ENCODE measurements at regions not wholly inside any gene's neighbourhood (a gene's known extent, or its start where the extent isn't known, plus 50 kb on each side); places are given as distances from the start of the nearest gene placed in this dataset.

GRCh38 chr4:125658773-125659172 lies 344.0 kb downstream of the FAT4 start:
- Histone ChIP-seq H3K27me3 (ENCODE audit: control insufficient read depth in 3 of 3, insufficient read depth in 3 of 3, low read length in 3 of 3) (no peaks in the 10 kb centered on the region), H3K9me3 (ENCODE audit: control insufficient read depth in 3 of 3, low read length in 3 of 3) (no peaks in the 10 kb centered on the region), H3K4me3 (ENCODE audit: low read length in 3 of 3) (no peak overlapping the region), H3K36me3 (ENCODE audit: control insufficient read depth in 3 of 3, insufficient read depth in 3 of 3, low read length in 3 of 3) (no peaks in the 10 kb centered on the region), H3K9ac (ENCODE audit: low read depth in 1 of 3, low read length in 3 of 3) (no peak overlapping the region), H3K27ac (ENCODE audit: low read depth, low read length) (no peak overlapping the region), H3K4me1 (ENCODE audit: control insufficient read depth in 3 of 3, insufficient read depth in 3 of 3, low read length in 3 of 3) (no peaks in the 10 kb centered on the region)

GRCh38 chr4:125663896-125664767 lies 349.4 kb downstream of the FAT4 start:
- no peaks in the 10 kb centered on the region for H3K27me3 ChIP-seq (ENCODE audit: control insufficient read depth in 3 of 3, insufficient read depth in 3 of 3, low read length in 3 of 3)
- H3K4me3 ChIP-seq (ENCODE audit: low read length in 3 of 3) = no peak overlapping the region
- H3K9me3 ChIP-seq (ENCODE audit: control insufficient read depth in 3 of 3, low read length in 3 of 3) = no peaks in the 10 kb centered on the region
- no peaks in the 10 kb centered on the region for H3K4me1 ChIP-seq (ENCODE audit: control insufficient read depth in 3 of 3, insufficient read depth in 3 of 3, low read length in 3 of 3)
- no peak overlapping the region for H3K9ac ChIP-seq (ENCODE audit: low read depth in 1 of 3, low read length in 3 of 3)
- H3K36me3 ChIP-seq (ENCODE audit: control insufficient read depth in 3 of 3, insufficient read depth in 3 of 3, low read length in 3 of 3) = no peaks in the 10 kb centered on the region
- H3K27ac ChIP-seq (ENCODE audit: low read depth, low read length) = no peak overlapping the region

- Histone ChIP-seq H3K27me3 (ENCODE audit: control insufficient read depth in 3 of 3, insufficient read depth in 3 of 3, low read length in 3 of 3) (no peaks in the 10 kb centered on the region), H3K4me3 (ENCODE audit: low read length in 3 of 3) (no peak overlapping the region), H3K9me3 (ENCODE audit: control insufficient read depth in 3 of 3, low read length in 3 of 3) (no peaks in the 10 kb centered on the region), H3K36me3 (ENCODE audit: control insufficient read depth in 3 of 3, insufficient read depth in 3 of 3, low read length in 3 of 3) (no peaks in the 10 kb centered on the region), H3K9ac (ENCODE audit: low read depth in 1 of 3, low read length in 3 of 3) (no peak overlapping the region), H3K27ac (ENCODE audit: low read depth, low read length) (no peak overlapping the region), H3K4me1 (ENCODE audit: control insufficient read depth in 3 of 3, insufficient read depth in 3 of 3, low read length in 3 of 3) (no peaks in the 10 kb centered on the region)
These were observed 351.9 kb downstream of the FAT4 start for GRCh38 chr4:125666635-125667034.

DNA sequence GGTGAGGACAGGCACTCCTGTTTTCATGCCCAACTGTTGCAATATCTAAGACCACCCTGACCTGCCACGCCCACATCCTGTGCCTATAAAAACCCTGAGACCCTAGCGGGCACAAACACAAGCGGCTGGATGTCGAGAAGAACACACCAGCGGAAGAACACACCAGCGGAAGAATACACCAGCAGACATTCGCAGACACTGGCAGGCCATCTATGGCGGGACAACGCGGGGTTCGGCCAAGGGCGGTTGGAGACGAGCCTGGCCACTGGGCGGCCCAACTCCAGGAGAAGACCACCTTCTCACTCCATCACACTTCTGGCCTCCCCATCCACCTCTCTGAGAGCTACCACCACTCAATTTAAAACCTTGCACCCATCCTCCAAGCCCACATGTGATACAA lies 361.4 kb downstream of the FAT4 start:
- Histone ChIP-seq H3K4me1 (ENCODE audit: control insufficient read depth in 3 of 3, insufficient read depth in 3 of 3, low read length in 3 of 3) (no peaks in the 10 kb centered on the region), H3K9ac (ENCODE audit: low read depth in 1 of 3, low read length in 3 of 3) (no peak overlapping the region), H3K27ac (ENCODE audit: low read depth, low read length) (no peak overlapping the region), H3K9me3 (ENCODE audit: control insufficient read depth in 3 of 3, low read length in 3 of 3) (no peaks in the 10 kb centered on the region), H3K4me3 (ENCODE audit: low read length in 3 of 3) (no peak overlapping the region), H3K36me3 (ENCODE audit: control insufficient read depth in 3 of 3, insufficient read depth in 3 of 3, low read length in 3 of 3) (no peaks in the 10 kb centered on the region), H3K27me3 (ENCODE audit: control insufficient read depth in 3 of 3, insufficient read depth in 3 of 3, low read length in 3 of 3) (no peaks in the 10 kb centered on the region)

DNA sequence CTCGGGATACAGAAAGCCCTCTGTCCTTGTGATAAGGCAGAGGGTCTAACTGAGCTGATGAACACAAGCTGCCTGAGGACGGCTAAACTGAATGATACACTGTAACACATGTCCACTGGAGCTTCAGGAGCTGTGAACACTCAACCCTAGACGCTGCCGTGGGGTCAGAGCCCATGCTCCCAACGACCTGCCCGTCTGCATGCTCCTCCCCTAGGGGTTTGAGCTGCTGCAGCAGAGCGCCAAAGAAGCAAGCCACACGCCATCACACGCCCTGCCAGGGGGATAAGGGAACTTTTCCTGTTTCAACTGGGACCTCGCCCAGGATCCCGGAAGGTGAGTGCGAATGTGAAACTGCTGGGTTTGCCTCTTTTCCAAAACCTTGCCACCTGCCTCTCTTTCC lies 361.8 kb downstream of the FAT4 start:
- Histone ChIP-seq H3K27me3 (ENCODE audit: control insufficient read depth in 3 of 3, insufficient read depth in 3 of 3, low read length in 3 of 3) (no peaks in the 10 kb centered on the region), H3K9ac (ENCODE audit: low read depth in 1 of 3, low read length in 3 of 3) (no peak overlapping the region), H3K9me3 (ENCODE audit: control insufficient read depth in 3 of 3, low read length in 3 of 3) (no peaks in the 10 kb centered on the region), H3K36me3 (ENCODE audit: control insufficient read depth in 3 of 3, insufficient read depth in 3 of 3, low read length in 3 of 3) (no peaks in the 10 kb centered on the region), H3K27ac (ENCODE audit: low read depth, low read length) (no peak overlapping the region), H3K4me3 (ENCODE audit: low read length in 3 of 3) (no peak overlapping the region), H3K4me1 (ENCODE audit: control insufficient read depth in 3 of 3, insufficient read depth in 3 of 3, low read length in 3 of 3) (no peaks in the 10 kb centered on the region)

DNA sequence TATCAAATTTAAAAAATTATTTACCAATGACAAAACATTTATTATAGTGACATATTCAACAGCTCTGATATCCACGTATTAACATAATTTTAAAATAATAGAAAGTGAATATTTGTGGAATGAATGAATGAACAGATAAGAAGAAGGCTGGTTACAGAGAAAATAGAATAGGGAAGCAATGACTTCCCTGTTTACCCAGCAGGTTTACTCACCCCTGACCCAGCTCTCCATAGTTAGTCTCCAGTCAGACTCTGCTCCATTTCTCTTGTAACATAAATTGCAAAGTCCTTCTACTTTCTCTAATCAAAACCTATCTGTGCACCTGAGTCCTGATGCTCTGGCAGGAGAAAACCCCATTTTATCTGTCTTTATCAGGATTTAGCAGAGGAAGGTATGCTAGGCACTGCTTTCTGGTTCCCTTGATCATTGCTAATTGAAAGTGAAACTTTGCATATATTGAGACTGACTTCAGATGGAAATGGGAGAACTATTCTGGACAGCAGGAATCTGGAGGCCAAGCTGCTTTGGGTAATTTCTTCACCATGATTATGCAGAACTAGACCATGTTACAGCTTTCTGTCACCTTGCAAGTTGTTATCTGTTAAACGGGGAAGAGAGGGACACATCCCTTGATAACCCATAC lies 363.0 kb downstream of the FAT4 start:
- H3K9ac ChIP-seq (ENCODE audit: low read depth in 1 of 3, low read length in 3 of 3) = no peak overlapping the region
- no peak overlapping the region for H3K27ac ChIP-seq (ENCODE audit: low read depth, low read length)
- no peaks in the 10 kb centered on the region for H3K36me3 ChIP-seq (ENCODE audit: control insufficient read depth in 3 of 3, insufficient read depth in 3 of 3, low read length in 3 of 3)
- H3K4me3 ChIP-seq (ENCODE audit: low read length in 3 of 3) = no peak overlapping the region
- H3K27me3 ChIP-seq (ENCODE audit: control insufficient read depth in 3 of 3, insufficient read depth in 3 of 3, low read length in 3 of 3) = peaks cover 0 to 2% (median 0%) of the 10 kb centered on the region in 3 donors
- no peaks in the 10 kb centered on the region for H3K9me3 ChIP-seq (ENCODE audit: control insufficient read depth in 3 of 3, low read length in 3 of 3)
- H3K4me1 ChIP-seq (ENCODE audit: control insufficient read depth in 3 of 3, insufficient read depth in 3 of 3, low read length in 3 of 3) = no peaks in the 10 kb centered on the region

DNA sequence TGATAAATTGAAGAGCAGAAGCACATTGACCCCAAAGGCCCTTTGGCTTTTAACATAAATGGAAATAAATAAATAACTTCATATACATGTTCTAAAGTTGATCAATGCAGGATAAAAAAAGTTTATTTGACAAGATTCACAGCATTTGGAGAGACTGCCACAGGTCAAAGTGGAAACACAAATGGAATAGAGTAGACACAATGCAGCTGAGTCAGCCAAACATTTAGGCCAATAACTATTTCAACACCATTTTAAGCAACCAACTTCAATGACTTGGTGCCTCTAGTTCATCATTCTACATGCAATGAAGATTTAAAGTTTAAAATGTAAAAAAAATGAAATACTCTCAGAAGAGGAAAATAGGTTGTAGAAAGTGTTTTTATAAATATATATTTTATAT lies 365.2 kb downstream of the FAT4 start:
- Histone ChIP-seq H3K27me3 (ENCODE audit: control insufficient read depth in 3 of 3, insufficient read depth in 3 of 3, low read length in 3 of 3) (peaks cover 0 to 4% (median 0%) of the 10 kb centered on the region in 3 donors), H3K9ac (ENCODE audit: low read depth in 1 of 3, low read length in 3 of 3) (no peak overlapping the region), H3K27ac (ENCODE audit: low read depth, low read length) (no peak overlapping the region), H3K9me3 (ENCODE audit: control insufficient read depth in 3 of 3, low read length in 3 of 3) (no peaks in the 10 kb centered on the region), H3K36me3 (ENCODE audit: control insufficient read depth in 3 of 3, insufficient read depth in 3 of 3, low read length in 3 of 3) (no peaks in the 10 kb centered on the region), H3K4me3 (ENCODE audit: low read length in 3 of 3) (no peak overlapping the region), H3K4me1 (ENCODE audit: control insufficient read depth in 3 of 3, insufficient read depth in 3 of 3, low read length in 3 of 3) (no peaks in the 10 kb centered on the region)

GRCh38 chr4:125681240-125681639 lies 366.5 kb downstream of the FAT4 start:
- Histone ChIP-seq H3K9ac (ENCODE audit: low read depth in 1 of 3, low read length in 3 of 3) (no peak overlapping the region), H3K9me3 (ENCODE audit: control insufficient read depth in 3 of 3, low read length in 3 of 3) (no peaks in the 10 kb centered on the region), H3K36me3 (ENCODE audit: control insufficient read depth in 3 of 3, insufficient read depth in 3 of 3, low read length in 3 of 3) (no peaks in the 10 kb centered on the region), H3K27ac (ENCODE audit: low read depth, low read length) (no peak overlapping the region), H3K4me1 (ENCODE audit: control insufficient read depth in 3 of 3, insufficient read depth in 3 of 3, low read length in 3 of 3) (no peaks in the 10 kb centered on the region), H3K4me3 (ENCODE audit: low read length in 3 of 3) (no peak overlapping the region), H3K27me3 (ENCODE audit: control insufficient read depth in 3 of 3, insufficient read depth in 3 of 3, low read length in 3 of 3) (peaks cover 0 to 4% (median 0%) of the 10 kb centered on the region in 3 donors)

DNA sequence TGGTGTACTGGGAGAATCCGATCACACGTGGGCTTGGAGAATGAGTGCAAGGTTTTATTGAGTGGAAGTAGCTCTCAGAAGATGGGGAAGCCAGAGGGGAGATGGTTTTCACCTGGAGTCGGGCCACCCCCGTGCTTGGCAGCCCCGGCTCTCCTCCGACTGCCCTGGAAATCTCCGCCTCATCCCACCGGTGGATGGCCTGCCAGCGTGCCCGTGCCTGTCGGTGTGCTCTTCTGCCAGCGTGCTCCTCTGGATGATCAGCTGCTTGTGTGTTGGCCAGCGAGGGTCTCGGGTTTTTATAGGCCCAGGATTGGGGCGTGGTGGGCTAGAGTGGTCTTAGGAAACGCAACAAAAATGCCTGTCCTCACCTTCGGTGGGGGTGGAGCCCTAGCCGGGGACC lies 368.0 kb downstream of the FAT4 start:
- H3K27me3 ChIP-seq (ENCODE audit: control insufficient read depth in 3 of 3, insufficient read depth in 3 of 3, low read length in 3 of 3) = peaks cover 0 to 4% (median 0%) of the 10 kb centered on the region in 3 donors
- no peak overlapping the region for H3K9ac ChIP-seq (ENCODE audit: low read depth in 1 of 3, low read length in 3 of 3)
- no peak overlapping the region for H3K27ac ChIP-seq (ENCODE audit: low read depth, low read length)
- H3K4me1 ChIP-seq (ENCODE audit: control insufficient read depth in 3 of 3, insufficient read depth in 3 of 3, low read length in 3 of 3) = no peaks in the 10 kb centered on the region
- no peaks in the 10 kb centered on the region for H3K36me3 ChIP-seq (ENCODE audit: control insufficient read depth in 3 of 3, insufficient read depth in 3 of 3, low read length in 3 of 3)
- no peaks in the 10 kb centered on the region for H3K9me3 ChIP-seq (ENCODE audit: control insufficient read depth in 3 of 3, low read length in 3 of 3)
- no peak overlapping the region for H3K4me3 ChIP-seq (ENCODE audit: low read length in 3 of 3)

GRCh38 chr4:125688841-125689240 lies 374.1 kb downstream of the FAT4 start:
- no peaks in the 10 kb centered on the region for H3K27me3 ChIP-seq (ENCODE audit: control insufficient read depth in 3 of 3, insufficient read depth in 3 of 3, low read length in 3 of 3)
- no peaks in the 10 kb centered on the region for H3K9me3 ChIP-seq (ENCODE audit: control insufficient read depth in 3 of 3, low read length in 3 of 3)
- no peaks in the 10 kb centered on the region for H3K4me1 ChIP-seq (ENCODE audit: control insufficient read depth in 3 of 3, insufficient read depth in 3 of 3, low read length in 3 of 3)
- no peaks in the 10 kb centered on the region for H3K36me3 ChIP-seq (ENCODE audit: control insufficient read depth in 3 of 3, insufficient read depth in 3 of 3, low read length in 3 of 3)
- no peak overlapping the region for H3K27ac ChIP-seq (ENCODE audit: low read depth, low read length)
- H3K9ac ChIP-seq (ENCODE audit: low read depth in 1 of 3, low read length in 3 of 3) = no peak overlapping the region
- no peak overlapping the region for H3K4me3 ChIP-seq (ENCODE audit: low read length in 3 of 3)
